SK-N-MC (cell line): ENCODE measurements at regions not wholly inside any gene's neighbourhood (a gene's known extent, or its start where the extent isn't known, plus 50 kb on each side); places are given as distances from the start of the nearest gene placed in this dataset.
"Not testable (repeated sequence)": the region's sequence is repeated elsewhere in the genome, so short reads cannot be mapped to it uniquely, and the experiment has no call there.

Source experiments
- DNase-seq: peaks from one replicate; pipeline ENCODE4 v3.0.0-alpha.2; 2011; ENCODE audit warnings: low read depth, low spot score
- H3K27ac ChIP-seq: fragments of 200-600 bp; sonication (generic); 2 replicates; pipeline ENCODE4 v1.5.1; 2016; ENCODE audit warnings: mixed run types
- H3K36me3 ChIP-seq: fragments of 200-600 bp; sonication (generic); 2 replicates; pipeline ENCODE4 v1.6.1; 2017; ENCODE audit warnings: antibody characterized with exemption, low read length, mixed read lengths; ENCODE audit not compliant: insufficient read depth
- H3K4me3 ChIP-seq: fragments of 200-600 bp; sonication (generic); 2 replicates; pipeline ENCODE4 v1.5.1; 2016
- H3K9ac ChIP-seq: fragments of 200-600 bp; sonication (generic); 2 replicates; pipeline ENCODE4 v1.8.0; 2017; ENCODE audit warnings: mixed run types, mixed read lengths; ENCODE audit not compliant: insufficient read length
- H3K9me3 ChIP-seq: fragments of 200-600 bp; sonication (generic); 2 replicates; pipeline ENCODE4 v1.6.1; 2017; ENCODE audit warnings: low read depth, mild to moderate bottlenecking, antibody characterized with exemption, low read length, moderate library complexity, mixed read lengths
- EZH2 ChIP-seq: fragments of 200-600 bp; sonication (generic); IDR thresholded peaks from one replicate; pipeline ENCODE4 v1.6.1; 2017; ENCODE audit warnings: antibody characterized with exemption
- FOXP2 ChIP-seq: optimal IDR thresholded peaks from 2 replicates; pipeline ENCODE3; 2011; ENCODE audit warnings: mild to moderate bottlenecking, moderate library complexity; ENCODE audit not compliant: insufficient read depth; ENCODE audit errors: extremely low read length, control extremely low read depth
- POLR2AphosphoS5 ChIP-seq: IDR thresholded peaks from 2 replicates; pipeline ENCODE4 v1.6.1; 2012; ENCODE audit warnings: mild to moderate bottlenecking, low read depth, low read length, borderline replicate concordance

- DNase-seq = no peak
- Histone ChIP-seq H3K4me3 (no peak overlapping the region), H3K9ac (no peak overlapping the region), H3K9me3 (no peaks in the 10 kb centered on the region), H3K27ac (no peak overlapping the region), H3K36me3 (no peaks in the 10 kb centered on the region)
- TF ChIP-seq POLR2AphosphoS5 (no peak), EZH2 (no peak), FOXP2 (no peak)
Measured at GRCh38 chr9:108047264-108047663, 557.7 kb upstream of the KLF4 start.

DNA sequence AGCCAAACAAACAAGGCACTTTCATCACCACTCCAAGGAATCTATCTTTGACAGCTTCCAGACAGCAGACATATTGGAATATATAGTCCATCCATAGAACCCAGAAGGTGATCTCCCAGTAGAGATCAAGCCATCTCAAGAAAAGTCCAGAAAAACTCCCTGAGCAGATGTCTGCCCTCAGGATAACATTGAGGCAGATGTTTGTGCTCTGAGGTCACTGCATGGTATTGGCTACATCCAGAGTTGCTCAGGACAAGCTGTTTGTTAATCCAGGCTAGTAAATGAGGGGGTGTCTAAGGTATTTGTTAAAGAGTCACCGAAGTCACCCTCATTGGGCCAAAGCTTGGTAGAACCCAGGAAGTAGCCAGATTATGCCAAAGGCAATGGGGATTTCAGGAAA lies 556.3 kb upstream of the KLF4 start:
- Histone ChIP-seq H3K36me3 (no peaks in the 10 kb centered on the region), H3K27ac (no peak overlapping the region), H3K4me3 (no peak overlapping the region), H3K9me3 (no peaks in the 10 kb centered on the region), H3K9ac (no peak overlapping the region)
- DNase-seq = no peak
- TF ChIP-seq EZH2 = no peak

GRCh38 chr9:108043585-108043984 lies 554.0 kb upstream of the KLF4 start:
- Histone ChIP-seq H3K36me3 (no peaks in the 10 kb centered on the region), H3K27ac (no peak overlapping the region), H3K4me3 (no peak overlapping the region), H3K9ac (no peak overlapping the region), H3K9me3 (no peaks in the 10 kb centered on the region)
- DNase-seq = no peak
- TF ChIP-seq EZH2 = no peak
- no peak for TF ChIP-seq FOXP2
- TF ChIP-seq POLR2AphosphoS5 = no peak

DNA sequence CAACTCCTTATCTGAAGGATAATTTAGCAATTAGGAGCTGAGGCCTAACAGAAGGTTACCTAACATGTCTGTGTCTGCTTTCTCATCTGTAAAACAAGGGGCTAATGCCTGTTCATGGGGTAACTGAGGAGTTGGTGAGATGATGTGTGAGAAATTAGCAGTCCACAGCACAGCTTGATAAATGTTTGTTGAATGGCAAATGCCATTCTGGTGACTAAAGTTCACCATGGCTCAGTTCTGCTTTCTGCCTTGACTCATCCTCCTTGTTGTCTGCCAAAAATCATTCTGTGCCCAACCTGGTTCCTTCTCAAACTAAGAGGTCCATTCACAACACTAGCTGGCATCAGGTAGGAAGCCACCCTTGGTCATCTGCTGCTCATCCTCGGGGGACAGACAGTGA lies 552.0 kb upstream of the KLF4 start:
- Histone ChIP-seq H3K4me3 (no peak overlapping the region), H3K36me3 (no peaks in the 10 kb centered on the region), H3K9ac (no peak overlapping the region), H3K9me3 (no peaks in the 10 kb centered on the region), H3K27ac (no peak overlapping the region)
- no peak for DNase-seq
- TF ChIP-seq FOXP2 = no peak
- no peak for TF ChIP-seq POLR2AphosphoS5

- no peak for DNase-seq
- no peaks in the 10 kb centered on the region for H3K9me3 ChIP-seq
- H3K36me3 ChIP-seq = no peaks in the 10 kb centered on the region
- no peak overlapping the region for H3K9ac ChIP-seq
- TF ChIP-seq POLR2AphosphoS5 = no peak
- TF ChIP-seq EZH2 = no peak
- no peak for TF ChIP-seq FOXP2
- H3K4me3 ChIP-seq = no peak overlapping the region
- H3K27ac ChIP-seq = no peak overlapping the region
Measured at GRCh38 chr9:108040783-108041182, 551.2 kb upstream of the KLF4 start.

DNA sequence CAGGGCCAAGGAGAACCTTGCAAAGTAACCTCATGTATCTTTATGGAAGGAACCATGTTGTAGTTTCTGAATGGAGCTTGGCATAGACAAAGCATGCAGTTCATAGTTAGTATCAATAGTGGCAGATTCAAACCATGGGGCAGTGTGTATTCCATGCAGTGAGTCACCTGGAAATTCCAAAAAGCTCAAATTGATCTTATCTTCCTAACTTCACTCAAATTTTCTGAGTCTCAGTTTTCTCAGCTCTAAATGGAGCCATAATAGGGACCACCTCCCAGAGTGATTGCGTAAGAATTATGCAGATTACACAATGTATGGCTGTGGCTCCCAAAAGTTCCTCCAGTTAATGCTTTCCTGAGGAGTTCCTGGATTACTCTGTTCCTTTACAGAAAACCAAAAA lies 549.9 kb upstream of the KLF4 start:
- H3K4me3 ChIP-seq = no peak overlapping the region
- H3K9me3 ChIP-seq = no peaks in the 10 kb centered on the region
- H3K36me3 ChIP-seq = no peaks in the 10 kb centered on the region
- TF ChIP-seq EZH2 = no peak
- no peak for TF ChIP-seq POLR2AphosphoS5
- no peak for TF ChIP-seq FOXP2
- H3K27ac ChIP-seq = no peak overlapping the region
- H3K9ac ChIP-seq = no peak overlapping the region
- no peak for DNase-seq

GRCh38 chr9:108039012-108039411 lies 549.4 kb upstream of the KLF4 start:
- no peaks in the 10 kb centered on the region for H3K36me3 ChIP-seq
- H3K9me3 ChIP-seq = no peaks in the 10 kb centered on the region
- no peak overlapping the region for H3K4me3 ChIP-seq
- TF ChIP-seq EZH2 = no peak
- no peak for TF ChIP-seq FOXP2
- TF ChIP-seq POLR2AphosphoS5 = no peak
- no peak overlapping the region for H3K9ac ChIP-seq
- no peak overlapping the region for H3K27ac ChIP-seq
- DNase-seq = no peak

DNA sequence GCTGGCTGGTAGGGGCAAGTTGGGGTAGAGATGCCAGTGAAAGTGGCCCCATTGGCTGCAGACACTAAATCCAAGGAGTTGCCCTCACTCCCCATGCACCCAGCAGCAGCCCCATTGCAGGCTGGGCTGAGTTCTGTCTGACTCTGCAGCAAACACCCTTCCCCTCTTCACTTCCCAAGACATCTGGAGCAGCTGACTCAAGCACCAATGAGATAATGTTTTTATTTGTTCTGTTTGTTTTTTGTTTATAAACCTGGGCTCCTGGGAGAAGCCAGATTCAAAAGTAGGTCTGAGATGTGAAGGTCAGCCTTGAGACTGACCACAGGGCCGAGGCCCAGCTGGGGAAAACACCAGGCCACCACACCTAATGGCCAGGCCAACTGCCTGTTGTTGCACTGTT lies 545.9 kb upstream of the KLF4 start:
- no peak overlapping the region for H3K9ac ChIP-seq

DNA sequence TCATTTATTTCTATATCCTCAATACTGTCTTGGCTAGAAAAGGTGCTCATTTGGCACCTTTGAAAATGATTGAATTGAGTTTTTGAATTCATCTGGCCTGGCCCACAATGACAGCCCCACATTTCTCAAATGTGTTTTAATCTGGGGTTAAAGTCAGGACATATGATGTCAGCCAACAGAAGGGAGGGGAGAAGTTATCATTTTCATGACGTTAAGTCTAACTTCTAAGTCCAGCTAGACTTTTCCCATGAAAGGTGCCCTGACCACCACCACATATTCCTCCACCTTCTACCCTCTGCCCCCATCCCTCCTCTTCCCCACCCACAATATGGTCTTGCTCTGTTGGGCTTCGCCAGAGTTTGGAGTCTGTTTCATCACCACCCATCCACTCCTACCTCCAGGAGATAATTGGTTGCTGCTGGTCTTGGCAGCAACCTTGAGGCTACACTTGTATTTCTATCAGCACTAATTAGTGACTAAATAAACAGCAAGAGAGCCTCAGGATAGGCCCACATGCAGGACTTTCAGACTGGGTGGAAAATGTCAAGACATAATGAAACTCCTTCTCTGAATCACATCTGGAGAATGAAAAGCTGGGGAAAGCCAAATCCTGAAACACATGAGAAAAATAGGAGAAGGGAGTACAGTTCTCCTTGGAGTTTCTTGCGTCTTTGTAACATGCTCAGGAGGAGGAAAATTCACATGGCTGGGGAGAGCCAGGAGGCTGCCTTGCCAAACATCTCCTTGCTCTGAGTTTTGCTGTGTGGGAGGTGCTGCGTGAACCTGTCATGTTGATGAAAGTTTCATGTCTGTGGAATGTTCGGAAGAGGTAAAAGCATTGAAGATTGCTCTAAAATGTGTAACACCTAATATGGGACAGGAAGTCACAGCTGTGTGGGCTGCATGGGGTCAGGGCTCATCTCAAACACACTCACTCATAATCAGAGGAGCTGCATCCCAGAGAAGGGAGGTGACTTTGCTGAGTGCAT lies 544.7 kb upstream of the KLF4 start:
- Histone ChIP-seq H3K27ac (no peak overlapping the region), H3K9ac (no peak overlapping the region), H3K4me3 (no peak overlapping the region), H3K36me3 (no peaks in the 10 kb centered on the region), H3K9me3 (no peaks in the 10 kb centered on the region)
- DNase-seq = no peak
- TF ChIP-seq POLR2AphosphoS5 (no peak), EZH2 (no peak), FOXP2 (no peak)

More for the DNA sequence above, 545.9 kb upstream of the KLF4 start:
- Histone ChIP-seq H3K4me3 (no peak overlapping the region), H3K27ac (no peak overlapping the region), H3K9me3 (no peaks in the 10 kb centered on the region), H3K36me3 (no peaks in the 10 kb centered on the region)
- DNase-seq = no peak
- no peak for TF ChIP-seq POLR2AphosphoS5

DNA sequence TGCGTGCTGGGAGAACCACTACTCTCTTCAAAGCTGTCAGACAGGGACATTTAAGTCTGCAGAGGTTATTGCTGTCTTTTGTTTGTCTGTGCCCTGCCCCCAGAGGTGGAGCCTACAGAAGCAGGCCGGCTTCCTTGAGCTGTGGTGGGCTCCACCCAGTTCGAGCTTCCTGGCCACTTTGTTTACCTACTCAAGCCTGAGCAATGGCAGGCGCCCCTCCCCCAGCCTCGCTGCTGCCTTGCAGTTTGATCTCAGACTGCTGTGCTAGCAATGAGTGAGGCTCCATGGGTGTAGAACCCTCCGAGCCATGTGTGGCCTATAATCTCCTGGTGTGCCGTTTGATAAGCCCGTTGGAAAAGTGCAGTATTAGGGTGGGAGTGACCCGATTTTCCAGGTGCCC lies 542.5 kb upstream of the KLF4 start:
- not testable (repeated sequence) for H3K36me3 ChIP-seq, H3K4me3 ChIP-seq, DNase-seq, H3K9me3 ChIP-seq, H3K9ac ChIP-seq, H3K27ac ChIP-seq

GRCh38 chr9:108031221-108031620 lies 541.7 kb upstream of the KLF4 start:
- H3K9ac ChIP-seq, H3K36me3 ChIP-seq, H3K9me3 ChIP-seq, DNase-seq, H3K4me3 ChIP-seq, H3K27ac ChIP-seq: not testable (repeated sequence)

- H3K9me3 ChIP-seq = not testable (repeated sequence)
Measured at GRCh38 chr9:108026718-108027117, 537.1 kb upstream of the KLF4 start.

More at GRCh38 chr9:108026718-108027117, 537.1 kb upstream of the KLF4 start:
- not testable (repeated sequence) for H3K4me3 ChIP-seq, DNase-seq, H3K36me3 ChIP-seq, H3K27ac ChIP-seq, H3K9ac ChIP-seq
